GM18520 (cell line): ENCODE measurements at regions not wholly inside any gene's neighbourhood (a gene's known extent, or its start where the extent isn't known, plus 50 kb on each side); places are given as distances from the start of the nearest gene placed in this dataset.
A peak's percentile ranks its signal among the peaks of the same experiment; 100 is the strongest.

Experiments used
- ATAC-seq: cut with Tn5 transposase; IDR thresholded peaks from one replicate; pipeline ENCODE4 v1.9.1; 2021; ENCODE audit not compliant: unreplicated experiment

- no peak for ATAC-seq
Measured at GRCh38 chr13:80040196-80040980, 300.5 kb downstream of the SPRY2 start.

GRCh38 chr13:80039000-80039399, 301.9 kb downstream of the SPRY2 start:
- no peak for ATAC-seq

- no peak for ATAC-seq
Measured at GRCh38 chr13:80038371-80038770, 302.6 kb downstream of the SPRY2 start.

GRCh38 chr13:80037505-80037888, 303.4 kb downstream of the SPRY2 start:
- peak; percentile 64 for ATAC-seq

GRCh38 chr13:80036845-80037504, 304.0 kb downstream of the SPRY2 start:
- ATAC-seq, result no peak

- ATAC-seq, result no peak
Measured at GRCh38 chr13:80035096-80035495, 305.8 kb downstream of the SPRY2 start.

- ATAC-seq, result no peak
Measured at GRCh38 chr13:80033951-80034350, 307.0 kb downstream of the SPRY2 start.

- no peak for ATAC-seq
Measured at GRCh38 chr13:80033286-80033685, 307.6 kb downstream of the SPRY2 start.

GRCh38 chr13:80030491-80030890, 310.4 kb downstream of the SPRY2 start:
- no peak for ATAC-seq

GRCh38 chr13:80029170-80029569, 311.8 kb downstream of the SPRY2 start:
- ATAC-seq, result no peak

GRCh38 chr13:80022146-80022545, 318.8 kb downstream of the SPRY2 start:
- ATAC-seq, result no peak

- ATAC-seq, result no peak
Measured at GRCh38 chr13:80012251-80012650, 328.7 kb downstream of the SPRY2 start.

- no peak for ATAC-seq
Measured at GRCh38 chr13:80011448-80012212, 329.3 kb downstream of the SPRY2 start.

GRCh38 chr13:80010846-80011245, 330.1 kb downstream of the SPRY2 start:
- no peak for ATAC-seq

GRCh38 chr13:80010286-80010831, 330.6 kb downstream of the SPRY2 start:
- no peak for ATAC-seq

- no peak for ATAC-seq
Measured at GRCh38 chr13:80009760-80010159, 331.2 kb downstream of the SPRY2 start.

GRCh38 chr13:80006940-80007339, 334.0 kb downstream of the SPRY2 start:
- no peak for ATAC-seq

GRCh38 chr13:80001510-80001842, 339.4 kb downstream of the SPRY2 start:
- no peak for ATAC-seq

- no peak for ATAC-seq
Measured at GRCh38 chr13:80000684-80001509, 340.0 kb downstream of the SPRY2 start.

GRCh38 chr13:79999601-80000000, 341.3 kb downstream of the SPRY2 start:
- no peak for ATAC-seq

GRCh38 chr13:79998381-79998880, 342.5 kb downstream of the SPRY2 start:
- no peak for ATAC-seq
